ENCODE measurements at regions not wholly inside any gene's neighbourhood (a gene's known extent, or its start where the extent isn't known, plus 50 kb on each side); places are given as distances from the start of the nearest gene placed in this dataset.

DNA sequence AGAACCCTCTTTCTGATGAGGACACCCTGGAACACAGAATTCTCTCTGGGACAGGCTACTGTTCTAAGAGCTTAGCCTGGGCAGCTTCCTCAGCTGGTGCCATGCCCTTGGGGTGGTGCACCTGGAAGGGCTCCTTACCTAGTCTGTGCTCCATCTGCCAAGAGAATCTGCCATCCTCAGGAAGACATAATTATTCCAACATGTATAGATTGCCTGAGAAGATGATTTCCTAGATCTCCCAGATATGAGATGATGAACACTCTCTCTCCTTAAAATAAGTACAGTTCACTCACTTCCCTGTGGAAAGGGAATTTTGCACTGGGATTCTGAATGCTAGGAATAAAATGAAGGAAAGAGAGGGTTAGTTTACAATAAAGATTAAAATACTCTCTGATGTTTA lies 87.6 kb downstream of the NENF start:
- TF ChIP-seq CTCF (conservative IDR thresholded peaks at IDR 0.05 in 1 of 2, IDR thresholded peaks at IDR 0.05 in 1 of 2; ENCODE audit: extremely low read depth in 1 of 2, insufficient read depth in 1 of 2, low read depth in 1 of 2, low read length in 2 of 2) (no peak), EZH2 (IDR thresholded peaks at IDR 0.05; ENCODE audit: borderline replicate concordance, low read length) (no peak)
